Natural killer cell treated with Interleukin-12 subunit alpha and Interleukin-12 subunit beta and Interleukin-15 and Interleukin-18, amount 100 ng/mL, for 72 hours (primary cell): ENCODE measurements at regions not wholly inside any gene's neighbourhood (a gene's known extent, or its start where the extent isn't known, plus 50 kb on each side); places are given as distances from the start of the nearest gene placed in this dataset.
A peak's percentile ranks its signal among the peaks of the same experiment; 100 is the strongest.

Source experiments
- ATAC-seq, 2 donors: fragments of 150-1000 bp; cut with Tn5 transposase in 1 of 2; sonication (Bioruptor Pico), chemical (Tn5 transposase) in 1 of 2; 2 replicates each; pipeline ENCODE4 v1.10.0; 2021
- DNase-seq: peaks from one replicate; pipeline ENCODE4 v3.0.0; 2022; ENCODE audit warnings: low spot score
- H3K27ac Mint-ChIP-seq, 2 donors: 1 replicate in 1 of 2; 2 replicates in 1 of 2; pipeline ENCODE4 v1.8.0; 2022; ENCODE audit warnings: mixed read lengths in 2 of 2, mild to moderate bottlenecking in 1 of 2, moderate library complexity in 1 of 2
- H3K27me3 Mint-ChIP-seq, 2 donors: 1 replicate in 1 of 2; 2 replicates in 1 of 2; pipeline ENCODE4 v1.8.0; 2022; ENCODE audit warnings: mixed read lengths in 2 of 2
- H3K36me3 Mint-ChIP-seq: one replicate; pipeline ENCODE4 v1.8.0; 2022; ENCODE audit warnings: mixed read lengths
- H3K4me1 Mint-ChIP-seq, 2 donors: 1 replicate in 1 of 2; 2 replicates in 1 of 2; pipeline ENCODE4 v1.8.0; 2022; ENCODE audit warnings: low read depth in 2 of 2, mixed read lengths in 2 of 2, mild to moderate bottlenecking in 1 of 2
- H3K4me3 Mint-ChIP-seq: one replicate; pipeline ENCODE4 v1.8.0; 2022; ENCODE audit warnings: mixed read lengths
- H3K9me3 Mint-ChIP-seq: 2 replicates; pipeline ENCODE4 v1.8.0; 2022; ENCODE audit warnings: mixed read lengths

DNA sequence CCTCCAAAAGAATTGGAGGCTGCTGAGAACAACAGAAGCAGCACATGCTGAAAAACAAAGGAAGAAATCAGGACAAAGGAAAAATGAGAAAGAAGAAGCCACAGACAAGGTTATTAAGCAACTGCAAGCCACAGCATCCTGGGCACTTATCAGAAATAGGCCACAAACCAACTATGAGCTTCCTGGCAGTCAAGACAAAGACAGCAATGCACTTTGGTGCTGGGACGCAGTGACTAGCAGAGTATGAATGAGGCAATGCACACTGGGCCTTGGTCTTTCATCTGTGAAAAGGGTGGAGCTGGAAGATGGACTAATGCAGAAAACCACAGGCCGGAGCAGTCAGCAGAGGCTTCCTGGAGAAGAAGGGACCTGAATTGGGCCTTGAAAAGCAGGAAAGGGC, 56.0 kb upstream of the LINGO1 start:
- Mint-ChIP-seq H3K4me3 (no peak overlapping the region), H3K9me3 (no peaks in the 10 kb centered on the region), H3K4me1 (peaks cover 5 to 6% of the 10 kb centered on the region in 2 donors), H3K27ac (no peak overlapping the region), H3K36me3 (no peaks in the 10 kb centered on the region), H3K27me3 (peaks cover 24 to 33% of the 10 kb centered on the region in 2 donors)
- DNase-seq, result no peak
- ATAC-seq, result peak in 1 of 2 donors; percentile 25

GRCh38 chr15:77688266-77688665, 55.6 kb upstream of the LINGO1 start:
- Mint-ChIP-seq H3K27ac (no peak overlapping the region), H3K4me3 (no peak overlapping the region)
- ATAC-seq, result no peak

DNA sequence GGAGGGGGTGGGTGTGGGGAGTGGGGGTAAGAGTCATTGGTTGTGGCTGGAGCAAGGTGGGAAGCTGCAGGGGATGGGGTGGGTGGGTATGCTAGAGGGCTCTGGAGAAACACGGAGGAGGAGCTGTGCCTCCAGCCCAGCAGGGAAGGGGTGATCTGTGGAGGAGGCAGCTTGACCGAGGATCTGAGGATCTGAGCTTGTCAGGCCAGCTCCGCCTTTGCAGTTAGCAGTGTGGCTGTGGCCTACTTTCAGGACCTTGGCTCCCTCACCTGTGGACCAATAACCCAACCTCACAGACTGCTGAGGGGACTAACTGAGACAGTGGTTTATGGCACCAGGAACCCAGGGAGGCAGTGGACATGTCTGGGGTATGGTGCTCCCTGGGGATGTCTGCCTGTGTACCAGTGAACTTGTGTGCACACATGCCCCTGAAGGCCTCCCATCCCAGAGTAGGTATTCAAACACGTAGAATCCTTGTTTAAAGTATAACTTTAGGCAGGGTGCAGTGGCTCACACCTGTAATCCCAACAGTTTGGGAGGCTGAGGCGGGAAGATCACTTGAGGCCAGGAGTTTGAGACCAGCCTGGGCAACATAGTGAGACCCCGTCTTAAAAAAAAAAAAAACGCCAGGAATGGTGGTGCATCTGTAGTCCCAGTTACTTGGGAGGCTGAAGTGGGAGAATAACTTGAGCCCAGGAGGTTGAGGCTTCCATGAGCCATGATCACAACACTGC, 52.5 kb upstream of the LINGO1 start:
- Mint-ChIP-seq H3K4me1 (peaks cover 5 to 6% of the 10 kb centered on the region in 2 donors), H3K27ac (no peak overlapping the region), H3K4me3 (no peak overlapping the region), H3K27me3 (peaks cover 21 to 41% of the 10 kb centered on the region in 2 donors), H3K36me3 (no peaks in the 10 kb centered on the region), H3K9me3 (no peaks in the 10 kb centered on the region)
- ATAC-seq, result no peak
- no peak for DNase-seq

More at GRCh38 chr15:77688266-77688665, 55.6 kb upstream of the LINGO1 start:
- no peaks in the 10 kb centered on the region for H3K9me3 Mint-ChIP-seq
- H3K27me3 Mint-ChIP-seq, result peaks cover 21 to 33% of the 10 kb centered on the region in 2 donors
- no peaks in the 10 kb centered on the region for H3K36me3 Mint-ChIP-seq
- peaks cover 5 to 6% of the 10 kb centered on the region in 2 donors for H3K4me1 Mint-ChIP-seq
- DNase-seq, result no peak

DNA sequence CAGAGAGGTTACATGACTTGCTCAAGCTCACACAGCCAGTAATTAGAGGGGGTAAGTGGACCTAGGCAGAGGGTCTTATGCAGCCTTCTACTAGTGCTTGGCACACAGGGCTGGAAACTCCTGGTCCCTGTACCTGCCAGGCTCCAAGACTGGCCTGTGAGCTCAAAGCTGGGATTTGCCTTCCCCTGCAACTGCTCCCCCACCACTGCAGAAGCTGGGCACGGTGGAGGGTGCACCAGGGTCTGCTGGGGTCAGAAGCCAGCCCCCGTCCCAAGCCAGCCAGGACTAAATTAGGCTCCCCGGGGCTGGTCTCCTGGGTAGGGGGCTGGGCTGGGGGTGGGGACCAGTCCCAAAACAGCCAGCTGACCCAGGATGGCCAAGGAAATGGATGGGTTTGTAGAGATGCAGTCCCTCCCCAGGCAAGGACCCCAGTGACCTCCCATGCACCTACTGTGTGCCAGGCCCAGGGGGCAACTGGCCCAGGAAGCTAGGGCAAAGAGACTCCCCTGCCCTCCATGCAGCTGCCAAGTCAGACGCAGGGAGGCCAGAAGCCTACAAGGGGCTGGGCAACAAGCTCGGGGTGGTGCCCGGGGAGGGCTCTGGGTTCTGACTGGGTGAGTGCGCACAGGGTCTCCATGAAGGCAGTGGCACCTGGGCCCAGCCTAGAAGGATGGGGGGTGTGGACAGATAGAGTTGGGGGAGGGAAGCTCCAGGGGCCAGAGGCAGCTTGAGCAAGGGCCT, 51.8 kb upstream of the LINGO1 start:
- H3K36me3 Mint-ChIP-seq, result no peaks in the 10 kb centered on the region
- H3K4me3 Mint-ChIP-seq, result no peak overlapping the region
- peaks cover 19 to 41% of the 10 kb centered on the region in 2 donors for H3K27me3 Mint-ChIP-seq
- DNase-seq, result no peak
- peaks cover 5 to 6% of the 10 kb centered on the region in 2 donors for H3K4me1 Mint-ChIP-seq
- ATAC-seq, result no peak
- H3K9me3 Mint-ChIP-seq, result no peaks in the 10 kb centered on the region
- H3K27ac Mint-ChIP-seq, result no peak overlapping the region

- no peaks in the 10 kb centered on the region for H3K4me1 Mint-ChIP-seq
- no peak overlapping the region for H3K4me3 Mint-ChIP-seq
- H3K27me3 Mint-ChIP-seq, result peaks cover 23 to 33% of the 10 kb centered on the region in 2 donors
- no peak overlapping the region for H3K27ac Mint-ChIP-seq
- ATAC-seq, result no peak
- no peak for DNase-seq
- H3K36me3 Mint-ChIP-seq, result no peaks in the 10 kb centered on the region
- no peaks in the 10 kb centered on the region for H3K9me3 Mint-ChIP-seq
Measured at GRCh38 chr15:77682564-77682963, 49.9 kb upstream of the LINGO1 start.
